ENCODE measurements at regions not wholly inside any gene's neighbourhood (a gene's known extent, or its start where the extent isn't known, plus 50 kb on each side); places are given as distances from the start of the nearest gene placed in this dataset.
"Not testable (repeated sequence)": the region's sequence is repeated elsewhere in the genome, so short reads cannot be mapped to it uniquely, and the experiment has no call there.

- in situ Hi-C loops (cut with MboI; ENCODE audit: low sequenced_read_pairs, unreplicated experiment); DNase-seq (ENCODE audit: low spot score): not testable (repeated sequence)
These were observed 85.1 kb upstream of the MAP4 start for GRCh38 chr3:48101301-48101650.

GRCh38 chr3:48092270-48092669 lies 76.1 kb upstream of the MAP4 start:
- no peak for TF ChIP-seq CTCF (IDR thresholded peaks at IDR 0.05; ENCODE audit: borderline replicate concordance, control extremely low read depth, extremely low read depth, insufficient read depth, missing control alignments)
- in situ Hi-C loops (cut with MboI; ENCODE audit: low sequenced_read_pairs, unreplicated experiment) = no loop called here
- no peak for DNase-seq (ENCODE audit: low spot score)

- no peak for TF ChIP-seq CTCF (IDR thresholded peaks at IDR 0.05; ENCODE audit: borderline replicate concordance, control extremely low read depth, extremely low read depth, insufficient read depth, missing control alignments)
- in situ Hi-C loops (cut with MboI; ENCODE audit: low sequenced_read_pairs, unreplicated experiment) = no loop called here
These were observed 74.1 kb upstream of the MAP4 start for GRCh38 chr3:48090166-48090939.

GRCh38 chr3:48088749-48089466 lies 72.7 kb upstream of the MAP4 start:
- peak; percentile 96 for DNase-seq (ENCODE audit: low spot score)
- no peak for TF ChIP-seq CTCF (IDR thresholded peaks at IDR 0.05; ENCODE audit: borderline replicate concordance, control extremely low read depth, extremely low read depth, insufficient read depth, missing control alignments)
- in situ Hi-C loops (cut with MboI; ENCODE audit: low sequenced_read_pairs, unreplicated experiment) = no loop called here

More at GRCh38 chr3:48090166-48090939, 74.1 kb upstream of the MAP4 start:
- no peak for DNase-seq (ENCODE audit: low spot score)

- TF ChIP-seq CTCF (IDR thresholded peaks at IDR 0.05; ENCODE audit: borderline replicate concordance, control extremely low read depth, extremely low read depth, insufficient read depth, missing control alignments) = peak; percentile 21
- DNase-seq (ENCODE audit: low spot score) = peak; percentile 33
- in situ Hi-C loops (cut with MboI; ENCODE audit: low sequenced_read_pairs, unreplicated experiment) = no loop called here
These were observed 72.0 kb upstream of the MAP4 start for GRCh38 chr3:48088056-48088748.

GRCh38 chr3:48086705-48087104 lies 70.5 kb upstream of the MAP4 start:
- DNase-seq (ENCODE audit: low spot score) = no peak
- in situ Hi-C loops (cut with MboI; ENCODE audit: low sequenced_read_pairs, unreplicated experiment) = no loop called here
- TF ChIP-seq CTCF (IDR thresholded peaks at IDR 0.05; ENCODE audit: borderline replicate concordance, control extremely low read depth, extremely low read depth, insufficient read depth, missing control alignments) = no peak

GRCh38 chr3:48084929-48085328 lies 68.7 kb upstream of the MAP4 start:
- no peak for TF ChIP-seq CTCF (IDR thresholded peaks at IDR 0.05; ENCODE audit: borderline replicate concordance, control extremely low read depth, extremely low read depth, insufficient read depth, missing control alignments)
- DNase-seq (ENCODE audit: low spot score) = peak; percentile 54
- in situ Hi-C loops (cut with MboI; ENCODE audit: low sequenced_read_pairs, unreplicated experiment) = no loop called here
